H1 (cell line): ENCODE measurements at regions not wholly inside any gene's neighbourhood (a gene's known extent, or its start where the extent isn't known, plus 50 kb on each side); places are given as distances from the start of the nearest gene placed in this dataset.

Source experiments
- CHD7 ChIP-seq: fragments of 300-600 bp; sonication (generic); IDR thresholded peaks from 2 replicates; pipeline ENCODE4 v1.7.1; 2012; ENCODE audit warnings: low read length, moderate library complexity, mild to moderate bottlenecking, inconsistent platforms; ENCODE audit not compliant: insufficient replicate concordance
- SIRT6 ChIP-seq: IDR thresholded peaks from one replicate; pipeline ENCODE4 v1.7.1; 2012; ENCODE audit warnings: low read length, inconsistent platforms

- no peak for TF ChIP-seq CHD7
- TF ChIP-seq SIRT6, result no peak
Observed at GRCh38 chr6:164845773-164846172, 463.6 kb downstream of the C6orf118 start (continued).
